Uterus (tissue), 3 donors: ENCODE measurements at regions not wholly inside any gene's neighbourhood (a gene's known extent, or its start where the extent isn't known, plus 50 kb on each side); places are given as distances from the start of the nearest gene placed in this dataset.

ENCODE experiments used
- DNase-seq, 2 donors: peaks; one replicate each; pipeline ENCODE4 v3.0.0-alpha.2; 2019 to 2020
- H3K27ac ChIP-seq, 2 donors: fragments of 200-600 bp; sonication (generic); 1 replicate in 1 of 2; 2 replicates in 1 of 2; pipeline ENCODE4 v1.5.1; 2016 to 2018
- H3K27me3 ChIP-seq, 2 donors: fragments of 200-600 bp; sonication (generic); one replicate each; pipeline ENCODE4 v1.5.1; 2018 to 2019; ENCODE audit warnings: control low read depth in 1 of 2
- H3K36me3 ChIP-seq, 2 donors: fragments of 200-600 bp; sonication (generic); one replicate each; pipeline ENCODE4 v1.5.1; 2019; ENCODE audit warnings: control low read depth in 1 of 2
- H3K4me1 ChIP-seq, 2 donors: fragments of 200-600 bp; sonication (generic); one replicate each; pipeline ENCODE4 v1.5.1; 2018 to 2019; ENCODE audit warnings: control low read depth in 1 of 2
- H3K4me3 ChIP-seq, 2 donors: fragments of 200-600 bp; sonication (generic); 1 replicate in 1 of 2; 2 replicates in 1 of 2; pipeline ENCODE4 v1.5.1; 2018 to 2019; ENCODE audit warnings: mild to moderate bottlenecking in 1 of 2
- H3K9me3 ChIP-seq, 2 donors: fragments of 200-600 bp; sonication (generic); one replicate each; pipeline ENCODE4 v1.5.1; 2019; ENCODE audit warnings: control low read depth in 1 of 2
- POLR2A ChIP-seq, 2 donors: fragments of 450-650 bp; IDR thresholded peaks; one replicate each; pipeline ENCODE4 v1.6.1; 2016; ENCODE audit warnings: antibody characterized with exemption in 2 of 2, mild to moderate bottlenecking in 1 of 2, moderate library complexity in 1 of 2
- intact Hi-C: fragments of 100-400 bp; cut with DNase I; formaldehyde crosslinking; loops from one replicate; pipeline ENCODE4 v1.15.1; 2023; ENCODE audit warnings: low total_unique reads
- TF ChIP-seq, protein P1 (sequence below), 4 experiments: fragments of 200-600 bp in 2 of 4; fragments of 450-650 bp in 2 of 4; sonication (generic) in 2 of 4; IDR thresholded peaks; one replicate each; pipeline ENCODE4 v1.5.1; 2016 to 2019; ENCODE audit warnings: antibody characterized with exemption in 4 of 4, mild to moderate bottlenecking in 2 of 4, moderate library complexity in 1 of 4
- donor health status: DM: yes; HTN: yes; CAD: no.

DNA sequence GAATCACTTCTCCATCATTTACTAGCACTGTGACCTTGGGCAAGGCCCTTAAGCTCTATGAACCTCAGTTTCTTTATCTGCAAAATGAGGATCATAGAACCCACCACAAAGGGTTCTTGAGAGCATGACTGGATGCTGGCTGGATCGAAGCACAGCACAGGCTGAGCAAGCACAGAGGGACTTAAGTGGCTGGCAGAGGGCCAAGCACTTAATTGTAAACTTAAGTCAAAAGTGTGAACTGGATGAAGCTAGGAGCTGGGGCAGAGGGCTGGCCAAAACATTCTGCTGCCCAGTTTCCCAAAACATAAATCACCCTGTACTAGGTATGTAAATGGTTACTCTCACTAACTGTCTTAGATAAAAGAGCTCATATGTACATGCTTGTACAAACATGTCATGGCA lies 112.3 kb upstream of the WWC1 start:
- DNase-seq: no peak
- H3K27ac ChIP-seq: no peak overlapping the region
- H3K27me3 ChIP-seq: no peaks in the 10 kb centered on the region
- TF ChIP-seq POLR2A (IDR thresholded peaks at IDR 0.05): no peak
- TF ChIP-seq, protein P1, sequence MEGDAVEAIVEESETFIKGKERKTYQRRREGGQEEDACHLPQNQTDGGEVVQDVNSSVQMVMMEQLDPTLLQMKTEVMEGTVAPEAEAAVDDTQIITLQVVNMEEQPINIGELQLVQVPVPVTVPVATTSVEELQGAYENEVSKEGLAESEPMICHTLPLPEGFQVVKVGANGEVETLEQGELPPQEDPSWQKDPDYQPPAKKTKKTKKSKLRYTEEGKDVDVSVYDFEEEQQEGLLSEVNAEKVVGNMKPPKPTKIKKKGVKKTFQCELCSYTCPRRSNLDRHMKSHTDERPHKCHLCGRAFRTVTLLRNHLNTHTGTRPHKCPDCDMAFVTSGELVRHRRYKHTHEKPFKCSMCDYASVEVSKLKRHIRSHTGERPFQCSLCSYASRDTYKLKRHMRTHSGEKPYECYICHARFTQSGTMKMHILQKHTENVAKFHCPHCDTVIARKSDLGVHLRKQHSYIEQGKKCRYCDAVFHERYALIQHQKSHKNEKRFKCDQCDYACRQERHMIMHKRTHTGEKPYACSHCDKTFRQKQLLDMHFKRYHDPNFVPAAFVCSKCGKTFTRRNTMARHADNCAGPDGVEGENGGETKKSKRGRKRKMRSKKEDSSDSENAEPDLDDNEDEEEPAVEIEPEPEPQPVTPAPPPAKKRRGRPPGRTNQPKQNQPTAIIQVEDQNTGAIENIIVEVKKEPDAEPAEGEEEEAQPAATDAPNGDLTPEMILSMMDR (IDR thresholded peaks at IDR 0.05): no peak
- no peaks in the 10 kb centered on the region for H3K36me3 ChIP-seq
- no peak overlapping the region for H3K4me3 ChIP-seq
- intact Hi-C loops: no loop called here
- H3K9me3 ChIP-seq: no peaks in the 10 kb centered on the region
- H3K4me1 ChIP-seq: no peaks in the 10 kb centered on the region

DNA sequence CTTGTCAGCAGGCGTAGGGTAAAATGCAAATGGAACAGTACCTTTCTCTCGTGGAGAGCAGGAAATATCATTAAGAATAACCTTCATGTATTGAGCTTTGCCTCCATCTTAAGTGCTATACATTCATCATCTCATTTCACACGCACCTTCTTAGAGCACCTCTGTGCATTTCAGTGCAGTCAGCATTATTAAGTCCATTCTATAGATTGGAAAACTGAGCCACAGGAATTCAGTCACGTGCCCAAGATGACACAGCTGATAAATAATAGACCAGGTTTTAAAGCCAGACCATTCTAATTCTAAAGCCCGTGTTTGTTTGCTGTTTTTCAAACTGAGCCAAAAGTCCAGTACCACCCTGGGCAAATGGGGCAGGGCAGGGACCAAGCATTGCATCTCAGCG lies 109.2 kb upstream of the WWC1 start:
- intact Hi-C loops: no loop called here
- DNase-seq: no peak
- Histone ChIP-seq H3K9me3 (no peaks in the 10 kb centered on the region), H3K27ac (no peak overlapping the region), H3K27me3 (no peaks in the 10 kb centered on the region), H3K36me3 (no peaks in the 10 kb centered on the region), H3K4me3 (no peak overlapping the region), H3K4me1 (no peaks in the 10 kb centered on the region)
- TF ChIP-seq POLR2A (IDR thresholded peaks at IDR 0.05): no peak
- TF ChIP-seq, protein P1 (IDR thresholded peaks at IDR 0.05): no peak

DNA sequence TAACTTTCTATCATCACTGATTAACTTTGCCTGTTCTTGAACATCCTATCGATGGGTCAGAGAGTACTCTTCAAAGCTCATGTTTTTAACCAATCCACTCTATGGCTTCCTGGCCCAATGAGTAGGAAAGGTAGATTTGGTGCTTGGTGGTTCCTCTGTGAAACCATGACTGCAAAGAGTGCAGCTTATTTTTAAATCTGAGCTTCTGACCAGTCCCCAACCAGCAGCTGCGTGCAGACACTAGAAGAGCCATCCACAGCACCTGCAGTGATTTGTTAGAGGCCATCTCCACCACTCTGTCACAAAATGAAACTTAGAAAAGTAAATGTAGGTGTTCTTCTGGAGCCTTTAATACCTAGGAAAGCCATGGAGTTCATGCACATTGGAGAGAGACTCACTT lies 107.3 kb upstream of the WWC1 start:
- Histone ChIP-seq H3K27ac (no peak overlapping the region), H3K9me3 (no peaks in the 10 kb centered on the region), H3K4me1 (no peaks in the 10 kb centered on the region), H3K4me3 (no peak overlapping the region), H3K27me3 (no peaks in the 10 kb centered on the region), H3K36me3 (no peaks in the 10 kb centered on the region)
- no peak for DNase-seq
- TF ChIP-seq POLR2A (IDR thresholded peaks at IDR 0.05): no peak
- TF ChIP-seq, protein P1 (IDR thresholded peaks at IDR 0.05): no peak
- intact Hi-C loops: no loop called here

DNA sequence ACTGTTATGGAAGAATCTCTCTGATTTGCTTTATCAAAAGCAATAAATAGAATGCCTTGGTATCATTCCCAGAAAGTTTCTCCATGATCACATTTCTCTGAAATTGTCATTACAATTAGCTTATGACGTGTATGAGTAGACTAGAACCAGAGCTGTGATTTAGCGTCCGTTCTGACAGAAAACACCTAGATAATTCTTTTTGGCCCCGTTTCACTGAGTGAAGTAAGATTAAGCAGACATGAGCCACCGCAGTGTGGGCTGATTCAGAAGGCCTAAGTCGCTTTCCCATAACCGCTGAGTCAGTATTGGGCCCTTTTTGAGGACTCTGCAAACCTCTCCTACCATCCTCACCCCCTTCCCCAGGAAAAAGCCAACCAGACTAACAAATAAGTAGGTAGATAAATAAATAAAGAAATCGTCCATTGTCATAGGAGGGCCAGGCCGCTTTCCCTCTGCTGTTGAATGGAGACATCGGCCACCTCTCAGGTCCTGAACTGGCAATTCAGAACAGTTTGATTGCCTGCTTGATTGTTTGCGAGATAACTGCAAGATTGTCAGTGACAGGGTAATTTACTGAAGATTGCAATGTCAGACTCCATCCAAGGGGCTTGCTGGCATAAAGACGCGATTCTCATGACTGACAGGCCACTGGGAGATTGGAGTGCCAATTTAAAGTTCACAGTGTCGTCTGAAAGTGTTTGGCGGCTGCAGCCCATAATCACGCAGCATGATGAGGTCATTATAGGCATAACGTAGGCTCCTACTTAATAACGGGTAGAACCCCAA lies 105.0 kb upstream of the WWC1 start:
- no peak overlapping the region for H3K4me3 ChIP-seq
- no peak for DNase-seq
- H3K4me1 ChIP-seq: no peaks in the 10 kb centered on the region
- no peaks in the 10 kb centered on the region for H3K27me3 ChIP-seq
- no peak overlapping the region for H3K27ac ChIP-seq
- H3K36me3 ChIP-seq: no peaks in the 10 kb centered on the region
- TF ChIP-seq, protein P1 (IDR thresholded peaks at IDR 0.05): no peak
- no peak for TF ChIP-seq POLR2A (IDR thresholded peaks at IDR 0.05)
- no peaks in the 10 kb centered on the region for H3K9me3 ChIP-seq
- intact Hi-C loops: no loop called here

DNA sequence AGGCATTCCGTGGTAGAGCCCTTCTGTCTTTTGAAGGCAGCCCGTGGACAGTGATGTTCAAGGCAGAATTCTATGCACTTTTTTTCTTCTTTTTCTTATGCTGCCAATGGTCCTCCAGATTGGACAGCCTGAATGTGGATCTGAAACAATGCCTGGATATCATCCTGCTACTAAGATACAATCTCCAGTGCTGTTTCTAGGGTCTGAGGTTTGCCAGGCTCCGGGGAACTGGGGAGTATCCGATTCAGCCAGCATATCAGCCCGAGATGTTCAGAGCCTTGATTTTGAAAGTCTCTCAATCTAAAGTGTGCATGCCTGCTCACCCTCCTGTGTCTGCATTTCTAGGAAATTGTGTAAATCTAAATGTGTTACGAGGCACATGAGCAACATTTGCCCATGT lies 103.8 kb upstream of the WWC1 start:
- Histone ChIP-seq H3K27me3 (no peaks in the 10 kb centered on the region), H3K36me3 (no peaks in the 10 kb centered on the region), H3K27ac (no peak overlapping the region), H3K9me3 (no peaks in the 10 kb centered on the region), H3K4me3 (no peak overlapping the region), H3K4me1 (no peaks in the 10 kb centered on the region)
- intact Hi-C loops: no loop called here
- DNase-seq: no peak
- TF ChIP-seq, protein P1 (IDR thresholded peaks at IDR 0.05): no peak
- TF ChIP-seq POLR2A (IDR thresholded peaks at IDR 0.05): no peak
